ENCODE measurements at regions not wholly inside any gene's neighbourhood (a gene's known extent, or its start where the extent isn't known, plus 50 kb on each side); places are given as distances from the start of the nearest gene placed in this dataset.

DNA sequence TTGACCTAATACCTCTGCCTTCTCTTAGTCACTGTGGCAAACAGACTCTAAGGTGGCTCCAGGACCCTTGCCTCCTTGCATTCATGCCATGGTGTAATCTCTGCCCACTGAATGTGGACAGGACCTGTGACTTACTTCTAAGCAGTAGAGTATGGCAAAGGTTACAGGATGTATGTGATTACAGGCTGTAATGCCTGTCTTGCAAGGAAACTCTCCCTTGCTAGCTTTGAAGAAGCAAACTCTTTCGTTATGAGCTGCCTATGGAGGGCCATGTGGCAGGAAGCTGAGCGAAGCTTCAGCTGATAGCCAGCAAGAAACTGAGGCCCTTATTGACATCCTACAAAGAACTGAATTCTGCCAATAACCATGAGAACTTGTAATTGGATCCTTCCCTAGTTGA, 103.3 kb upstream of the HMHB1 start:
- TF ChIP-seq, protein P1, sequence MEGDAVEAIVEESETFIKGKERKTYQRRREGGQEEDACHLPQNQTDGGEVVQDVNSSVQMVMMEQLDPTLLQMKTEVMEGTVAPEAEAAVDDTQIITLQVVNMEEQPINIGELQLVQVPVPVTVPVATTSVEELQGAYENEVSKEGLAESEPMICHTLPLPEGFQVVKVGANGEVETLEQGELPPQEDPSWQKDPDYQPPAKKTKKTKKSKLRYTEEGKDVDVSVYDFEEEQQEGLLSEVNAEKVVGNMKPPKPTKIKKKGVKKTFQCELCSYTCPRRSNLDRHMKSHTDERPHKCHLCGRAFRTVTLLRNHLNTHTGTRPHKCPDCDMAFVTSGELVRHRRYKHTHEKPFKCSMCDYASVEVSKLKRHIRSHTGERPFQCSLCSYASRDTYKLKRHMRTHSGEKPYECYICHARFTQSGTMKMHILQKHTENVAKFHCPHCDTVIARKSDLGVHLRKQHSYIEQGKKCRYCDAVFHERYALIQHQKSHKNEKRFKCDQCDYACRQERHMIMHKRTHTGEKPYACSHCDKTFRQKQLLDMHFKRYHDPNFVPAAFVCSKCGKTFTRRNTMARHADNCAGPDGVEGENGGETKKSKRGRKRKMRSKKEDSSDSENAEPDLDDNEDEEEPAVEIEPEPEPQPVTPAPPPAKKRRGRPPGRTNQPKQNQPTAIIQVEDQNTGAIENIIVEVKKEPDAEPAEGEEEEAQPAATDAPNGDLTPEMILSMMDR (IDR thresholded peaks at IDR 0.05; ENCODE audit: poor library complexity): no peak
- TF ChIP-seq EZH2phosphoT487 (IDR thresholded peaks at IDR 0.05; ENCODE audit: low read depth, severe bottlenecking, unreplicated experiment): no peak

Measured in hepatocyte (in vitro differentiated cells).